Lower leg skin (tissue), 3 donors: ENCODE measurements at regions not wholly inside any gene's neighbourhood (a gene's known extent, or its start where the extent isn't known, plus 50 kb on each side); places are given as distances from the start of the nearest gene placed in this dataset.

Experiments
- CTCF ChIP-seq, 3 donors: fragments of 450-650 bp; IDR thresholded peaks; one replicate each; pipeline ENCODE4 v1.5.1; 2016; ENCODE audit warnings: antibody characterized with exemption in 3 of 3, mild to moderate bottlenecking in 3 of 3, moderate library complexity in 2 of 3
- POLR2A ChIP-seq, 2 donors: fragments of 450-650 bp; IDR thresholded peaks; one replicate each; pipeline ENCODE4 v1.6.1; 2016 to 2017; ENCODE audit warnings: antibody characterized with exemption in 2 of 2, mild to moderate bottlenecking in 1 of 2, moderate library complexity in 1 of 2

GRCh38 chr6:98230250-98230649 lies 604.1 kb upstream of the POU3F2 start:
- TF ChIP-seq CTCF (IDR thresholded peaks at IDR 0.05), result no peak
- no peak for TF ChIP-seq POLR2A (IDR thresholded peaks at IDR 0.05)
